Spleen (tissue), 11 donors: ENCODE measurements at regions not wholly inside any gene's neighbourhood (a gene's known extent, or its start where the extent isn't known, plus 50 kb on each side); places are given as distances from the start of the nearest gene placed in this dataset.

Experiments used
- DNase-seq: peaks from one replicate; pipeline ENCODE4 v3.0.0-alpha.2; 2020
- H3K27ac ChIP-seq, 8 donors: fragments of 200-600 bp; sonication (generic) in 7 of 8; 1 replicate in 4 of 8; 2 replicates in 4 of 8; pipeline versions ENCODE4 v1.5.0 to v1.8.0; 2016 to 2021; ENCODE audit warnings: inconsistent platforms in 4 of 8, mild to moderate bottlenecking in 4 of 8, moderate library complexity in 1 of 8
- H3K27me3 ChIP-seq, 7 donors: fragments of 200-600 bp; sonication (generic) in 6 of 7; replicated peaks in 1 of 7; 1 replicate in 4 of 7; 2 replicates in 3 of 7; pipeline versions ENCODE4 v1.5.0 to v1.8.0; 2016 to 2021; ENCODE audit warnings: inconsistent platforms in 3 of 7, mild to moderate bottlenecking in 1 of 7
- H3K36me3 ChIP-seq, 6 donors: fragments of 200-600 bp; sonication (generic) in 5 of 6; 1 replicate in 4 of 6; 2 replicates in 2 of 6; pipeline versions ENCODE4 v1.5.0 to v1.8.0; 2016 to 2021; ENCODE audit warnings: inconsistent platforms in 2 of 6
- H3K4me1 ChIP-seq, 6 donors: fragments of 200-600 bp; sonication (generic) in 5 of 6; 1 replicate in 3 of 6; 2 replicates in 3 of 6; pipeline versions ENCODE4 v1.5.0 to v1.8.0; 2016 to 2021; ENCODE audit warnings: inconsistent platforms in 3 of 6
- H3K4me3 ChIP-seq, 8 donors: fragments of 200-600 bp; sonication (generic) in 7 of 8; 1 replicate in 4 of 8; 2 replicates in 4 of 8; pipeline versions ENCODE4 v1.5.0 to v1.8.0; 2016 to 2021; ENCODE audit warnings: inconsistent platforms in 4 of 8, mild to moderate bottlenecking in 4 of 8, moderate library complexity in 2 of 8
- H3K9me3 ChIP-seq, 8 donors: fragments of 200-600 bp; sonication (generic) in 7 of 8; 1 replicate in 4 of 8; 2 replicates in 4 of 8; pipeline versions ENCODE4 v1.5.0 to v1.8.0; 2016 to 2021; ENCODE audit warnings: inconsistent platforms in 4 of 8
- POLR2A ChIP-seq, 3 donors: fragments of 450-650 bp; IDR thresholded peaks; one replicate each; pipeline ENCODE4 v1.5.1; 2017; ENCODE audit warnings: antibody characterized with exemption in 3 of 3, mild to moderate bottlenecking in 1 of 3
- POLR2AphosphoS5 ChIP-seq, 3 donors: sonication (generic); formaldehyde crosslinking; IDR thresholded peaks; one replicate each; pipeline ENCODE4 v1.5.1; 2017; ENCODE audit warnings: antibody characterized with exemption in 3 of 3
- WGBS, 5 donors: extraction: QIAGEN DNeasy Blood & Tissue Kit in 3 of 5; methylation state at CpG; one replicate each; pipeline versions ENCODE4 v1.1.5 to v1.1.7; 2013 to 2018; 5-methylcytosine and 5-hydroxymethylcytosine counted together
- intact Hi-C: fragments of 100-400 bp; cut with DNase I; formaldehyde crosslinking; loops from one replicate; pipeline ENCODE4 v1.15.0; 2023; ENCODE audit warnings: low total_unique reads
- TF ChIP-seq, protein P1 (sequence below), 11 experiments: fragments of 200-600 bp in 7 of 11; fragments of 450-650 bp in 4 of 11; sonication (generic) in 4 of 11; IDR thresholded peaks in 8 of 11; conservative IDR thresholded peaks in 3 of 11; 1 replicate in 7 of 11; 2 replicates in 4 of 11; pipeline versions ENCODE4 v1.4.0 to v1.8.0; 2016 to 2021; ENCODE audit warnings: antibody characterized with exemption in 11 of 11, inconsistent platforms in 4 of 11, mild to moderate bottlenecking in 1 of 11
- donor health status: healthy with polysubstance abuse.
- donor health status: DM: no; HTN: no; CAD: no; lungs with moderate emphysema.
- donor health status: DM: no; HTN: no; CAD: no.
- donor health status: Bipolar disorder and iron deficiency.
- donor health status: healthy.
- donor health status: DM: no; HTN: no; CAD: no.
- donor health status: DM: yes; HTN: yes; CAD: no.

DNA sequence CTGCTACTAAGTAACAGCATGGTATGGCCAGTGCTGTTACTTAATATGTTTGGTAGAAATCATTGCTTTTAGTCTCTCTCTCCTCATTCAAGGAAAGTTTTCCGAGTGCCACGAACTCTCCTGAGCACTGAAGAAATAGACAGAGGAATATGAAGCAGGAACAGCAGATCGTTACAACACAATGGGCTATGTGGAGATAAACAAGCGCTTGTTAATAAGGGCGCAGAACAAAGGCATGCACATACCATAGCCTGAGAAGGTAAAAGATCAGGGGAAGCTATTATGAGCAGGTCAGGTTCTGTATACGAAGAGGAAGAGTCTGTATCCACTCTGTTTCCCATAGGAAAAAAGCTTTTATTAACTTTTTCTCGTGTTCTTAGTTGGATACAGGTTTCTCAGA is 156.2 kb upstream of the CPNE8 start:
- WGBS, 5 donors = 66 to 80% (median 73%) methylated on average over 7 of the region's 7 CpGs
- no peaks in the 10 kb centered on the region for H3K27me3 ChIP-seq
- H3K27ac ChIP-seq = no peak overlapping the region
- H3K9me3 ChIP-seq = peaks cover 0 to 12% (median 0%) of the 10 kb centered on the region in 8 donors
- H3K4me1 ChIP-seq = no peaks in the 10 kb centered on the region
- TF ChIP-seq, protein P1, sequence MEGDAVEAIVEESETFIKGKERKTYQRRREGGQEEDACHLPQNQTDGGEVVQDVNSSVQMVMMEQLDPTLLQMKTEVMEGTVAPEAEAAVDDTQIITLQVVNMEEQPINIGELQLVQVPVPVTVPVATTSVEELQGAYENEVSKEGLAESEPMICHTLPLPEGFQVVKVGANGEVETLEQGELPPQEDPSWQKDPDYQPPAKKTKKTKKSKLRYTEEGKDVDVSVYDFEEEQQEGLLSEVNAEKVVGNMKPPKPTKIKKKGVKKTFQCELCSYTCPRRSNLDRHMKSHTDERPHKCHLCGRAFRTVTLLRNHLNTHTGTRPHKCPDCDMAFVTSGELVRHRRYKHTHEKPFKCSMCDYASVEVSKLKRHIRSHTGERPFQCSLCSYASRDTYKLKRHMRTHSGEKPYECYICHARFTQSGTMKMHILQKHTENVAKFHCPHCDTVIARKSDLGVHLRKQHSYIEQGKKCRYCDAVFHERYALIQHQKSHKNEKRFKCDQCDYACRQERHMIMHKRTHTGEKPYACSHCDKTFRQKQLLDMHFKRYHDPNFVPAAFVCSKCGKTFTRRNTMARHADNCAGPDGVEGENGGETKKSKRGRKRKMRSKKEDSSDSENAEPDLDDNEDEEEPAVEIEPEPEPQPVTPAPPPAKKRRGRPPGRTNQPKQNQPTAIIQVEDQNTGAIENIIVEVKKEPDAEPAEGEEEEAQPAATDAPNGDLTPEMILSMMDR (IDR thresholded peaks at IDR 0.05 in 8 of 11, conservative IDR thresholded peaks at IDR 0.05 in 3 of 11) = no peak
- TF ChIP-seq POLR2AphosphoS5 (IDR thresholded peaks at IDR 0.05) (no peak), POLR2A (IDR thresholded peaks at IDR 0.05) (no peak)
- no peaks in the 10 kb centered on the region for H3K36me3 ChIP-seq
- no peak for DNase-seq
- H3K4me3 ChIP-seq = no peak overlapping the region
- intact Hi-C loops = no loop called here

GRCh38 chr12:39048395-39048794 is 143.0 kb upstream of the CPNE8 start:
- no peak for TF ChIP-seq POLR2AphosphoS5 (IDR thresholded peaks at IDR 0.05)
- TF ChIP-seq, protein P1 (IDR thresholded peaks at IDR 0.05 in 8 of 11, conservative IDR thresholded peaks at IDR 0.05 in 3 of 11) = no peak
- TF ChIP-seq POLR2A (IDR thresholded peaks at IDR 0.05) = no peak
- Histone ChIP-seq H3K4me3 (no peak overlapping the region), H3K4me1 (no peaks in the 10 kb centered on the region), H3K36me3 (no peaks in the 10 kb centered on the region), H3K27me3 (no peaks in the 10 kb centered on the region), H3K9me3 (no peaks in the 10 kb centered on the region), H3K27ac (no peak overlapping the region)
- intact Hi-C loops = no loop called here
- DNase-seq = no peak

GRCh38 chr12:39047539-39048262 is 142.3 kb upstream of the CPNE8 start:
- Histone ChIP-seq H3K9me3 (no peaks in the 10 kb centered on the region), H3K27ac (no peak overlapping the region), H3K27me3 (no peaks in the 10 kb centered on the region), H3K36me3 (no peaks in the 10 kb centered on the region), H3K4me3 (no peak overlapping the region), H3K4me1 (peaks cover 0 to 3% (median 0%) of the 10 kb centered on the region in 6 donors)
- intact Hi-C loops = no loop called here
- WGBS, 5 donors = 80 to 91% (median 89%) methylated on average over 8 of the region's 8 CpGs
- DNase-seq = no peak
- no peak for TF ChIP-seq POLR2A (IDR thresholded peaks at IDR 0.05)
- TF ChIP-seq, protein P1 (IDR thresholded peaks at IDR 0.05 in 8 of 11, conservative IDR thresholded peaks at IDR 0.05 in 3 of 11) = no peak
- TF ChIP-seq POLR2AphosphoS5 (IDR thresholded peaks at IDR 0.05) = no peak

- Histone ChIP-seq H3K4me1 (peaks cover 0 to 3% (median 0%) of the 10 kb centered on the region in 6 donors), H3K9me3 (no peaks in the 10 kb centered on the region), H3K27ac (no peak overlapping the region), H3K36me3 (no peaks in the 10 kb centered on the region), H3K27me3 (no peaks in the 10 kb centered on the region), H3K4me3 (no peak overlapping the region)
- TF ChIP-seq POLR2A (IDR thresholded peaks at IDR 0.05) (no peak), POLR2AphosphoS5 (IDR thresholded peaks at IDR 0.05) (no peak)
- TF ChIP-seq, protein P1 (IDR thresholded peaks at IDR 0.05 in 8 of 11, conservative IDR thresholded peaks at IDR 0.05 in 3 of 11) = no peak
- no peak for DNase-seq
- 64 to 72% (median 67%) methylated on average over 3 of the region's 3 CpGs for WGBS, 5 donors
- intact Hi-C loops = no loop called here
Observed at GRCh38 chr12:39044754-39045153, 139.4 kb upstream of the CPNE8 start.
